GM19395 (cell line): ENCODE measurements at regions not wholly inside any gene's neighbourhood (a gene's known extent, or its start where the extent isn't known, plus 50 kb on each side); places are given as distances from the start of the nearest gene placed in this dataset.
"Not testable (repeated sequence)": the region's sequence is repeated elsewhere in the genome, so short reads cannot be mapped to it uniquely, and the experiment has no call there.

Experiments
- ATAC-seq: cut with Tn5 transposase; IDR thresholded peaks from one replicate; pipeline ENCODE4 v1.9.1; 2021; ENCODE audit warnings: mild to moderate bottlenecking, moderate library complexity; ENCODE audit not compliant: unreplicated experiment

- no peak for ATAC-seq
Observed at GRCh38 chr5:124622851-124623250, 123.6 kb downstream of the ZNF608 start.

GRCh38 chr5:124621279-124621678, 125.2 kb downstream of the ZNF608 start:
- ATAC-seq = no peak

DNA sequence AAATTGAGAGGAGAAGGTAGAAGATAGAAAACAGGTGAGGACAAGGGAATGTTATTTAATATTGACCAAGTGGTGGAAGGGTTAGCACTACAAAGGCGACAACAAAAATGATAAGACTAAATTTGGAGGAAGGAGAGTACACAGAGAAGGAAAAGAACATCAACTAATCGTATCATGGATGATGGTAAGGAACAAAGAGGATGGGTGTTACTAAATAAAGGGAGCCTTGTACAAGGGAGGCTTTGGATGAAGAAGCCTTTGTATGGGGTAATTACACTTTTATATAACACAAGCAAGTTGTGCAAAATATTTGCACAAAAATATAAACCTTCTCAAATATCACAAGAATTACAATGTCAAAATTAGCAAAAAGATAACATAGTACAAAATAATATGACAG, 125.7 kb downstream of the ZNF608 start:
- no peak for ATAC-seq

DNA sequence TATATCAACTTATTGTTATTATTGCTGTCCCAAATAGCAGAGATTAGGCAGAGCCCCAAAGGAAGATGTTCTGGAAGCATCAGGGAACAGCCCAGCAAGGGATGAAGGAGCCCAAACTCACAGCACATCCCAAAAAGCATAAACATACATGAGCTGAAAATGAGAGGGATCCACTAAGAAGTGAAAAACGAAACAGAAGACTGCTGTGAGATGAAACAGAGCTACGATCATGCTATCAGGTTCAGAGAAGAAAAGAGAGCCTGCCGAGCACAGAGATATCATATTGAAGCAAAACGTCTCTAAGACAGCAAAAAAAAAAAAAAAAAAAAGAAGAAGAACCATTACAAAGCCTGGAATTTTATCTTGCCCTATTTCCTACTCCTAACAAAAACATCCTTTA, 127.3 kb downstream of the ZNF608 start:
- ATAC-seq = no peak

GRCh38 chr5:124617787-124618186, 128.7 kb downstream of the ZNF608 start:
- no peak for ATAC-seq

- ATAC-seq = no peak
Observed at GRCh38 chr5:124614836-124615385, 131.5 kb downstream of the ZNF608 start.

DNA sequence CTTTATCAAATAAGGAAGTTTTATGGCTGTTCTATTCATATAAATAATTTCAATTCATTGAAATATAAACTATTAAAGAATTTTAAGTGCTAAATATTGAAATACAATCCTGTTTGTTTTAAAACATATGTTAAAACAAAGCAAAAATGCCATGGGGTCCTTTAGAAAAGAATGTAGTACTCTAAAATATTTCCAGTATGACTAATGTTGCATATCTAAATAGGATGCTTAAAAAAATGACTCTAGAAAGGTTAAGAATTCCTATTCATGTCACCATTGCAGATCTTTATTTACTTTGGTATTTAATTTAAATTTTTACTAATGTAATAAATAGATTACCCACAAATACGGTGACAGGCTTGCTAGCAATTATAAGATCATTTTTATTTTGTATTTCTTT, 132.3 kb downstream of the ZNF608 start:
- no peak for ATAC-seq

DNA sequence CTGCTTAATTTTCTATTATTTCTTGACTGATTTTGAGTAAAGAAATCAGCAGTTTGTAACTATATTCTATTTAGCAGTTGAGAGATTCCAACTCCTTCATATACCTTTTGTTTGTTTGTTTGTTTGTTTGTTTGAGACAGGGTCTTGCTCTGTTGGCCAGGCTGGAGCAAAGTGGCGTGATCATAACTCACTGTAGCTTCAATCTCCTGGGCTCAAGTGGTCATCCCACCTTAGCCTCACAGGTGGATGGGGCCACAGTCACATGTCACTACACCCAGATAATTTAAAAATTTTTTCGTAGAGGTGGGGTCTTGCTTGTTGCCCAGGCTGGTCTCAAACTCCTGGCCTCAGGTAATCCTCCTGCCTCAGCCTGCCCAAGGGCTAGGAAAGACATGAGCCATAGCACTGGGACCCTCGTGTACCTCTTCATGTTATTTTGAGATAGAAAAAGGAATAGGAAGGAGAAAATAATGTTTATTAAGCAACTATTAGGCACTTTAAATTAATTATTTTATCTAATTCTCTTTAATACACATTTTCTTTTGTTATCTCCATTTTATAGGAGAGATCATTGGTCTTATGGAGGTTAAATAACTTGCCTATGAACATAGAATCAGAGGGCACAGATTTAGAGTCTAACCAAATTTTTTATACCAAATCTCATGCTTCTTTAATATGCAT, 133.0 kb downstream of the ZNF608 start:
- ATAC-seq = no peak

DNA sequence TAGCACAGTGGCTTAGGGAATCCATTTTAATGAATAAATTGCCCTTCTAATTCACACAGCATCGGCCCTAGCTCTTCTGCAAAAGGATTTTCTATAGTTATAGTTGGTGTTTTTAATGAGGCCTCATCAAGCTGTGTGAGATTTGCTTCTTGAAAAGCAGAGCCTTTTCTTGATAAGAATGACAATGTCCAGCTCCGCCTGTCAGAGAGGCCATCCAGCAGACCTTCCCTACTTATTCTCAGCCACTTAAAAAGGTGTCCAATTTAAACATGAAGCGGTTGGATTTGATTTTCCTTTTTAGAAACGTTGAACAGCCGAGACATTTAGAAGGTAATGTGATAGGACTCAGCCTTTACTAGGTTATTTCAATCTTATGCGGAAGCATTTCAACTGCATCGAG, 134.4 kb downstream of the ZNF608 start:
- no peak for ATAC-seq

DNA sequence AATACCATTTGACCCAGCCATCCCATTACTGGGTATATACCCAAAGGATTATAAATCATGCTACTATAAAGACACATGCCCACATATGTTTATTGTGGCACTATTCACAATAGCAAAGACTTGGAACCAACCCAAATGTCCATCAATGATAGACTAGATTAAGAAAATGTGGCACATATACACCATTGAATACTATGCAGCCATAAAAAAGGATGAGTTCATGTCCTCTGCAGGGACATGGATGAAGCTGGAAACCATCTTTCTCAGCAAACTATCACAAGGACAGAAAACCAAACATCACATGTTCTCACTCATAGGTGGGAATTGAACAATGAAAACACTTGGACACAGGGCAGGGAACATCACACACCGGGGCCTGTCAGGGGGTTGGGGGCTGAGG, 135.2 kb downstream of the ZNF608 start:
- ATAC-seq = not testable (repeated sequence)

- not testable (repeated sequence) for ATAC-seq
Observed at GRCh38 chr5:124609685-124610084, 136.8 kb downstream of the ZNF608 start.

DNA sequence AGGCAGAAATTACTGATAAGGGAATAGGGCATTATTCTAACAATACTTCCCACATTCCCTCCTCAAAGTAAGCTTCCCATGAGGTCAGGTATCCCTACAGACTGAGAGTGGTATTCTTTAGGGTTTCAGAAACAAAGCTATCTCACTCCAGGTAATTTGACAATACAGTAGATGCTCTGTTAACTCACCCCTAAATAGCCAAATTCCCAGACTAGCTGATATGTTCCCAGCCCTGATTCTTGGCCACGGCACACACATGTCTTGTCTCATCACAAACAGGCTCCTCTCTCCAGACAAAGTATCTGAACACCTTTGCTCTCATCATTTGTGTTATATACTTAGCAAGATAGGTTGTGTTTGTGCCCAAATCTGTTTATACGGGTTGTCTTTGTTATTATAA, 139.9 kb downstream of the ZNF608 start:
- ATAC-seq = no peak

DNA sequence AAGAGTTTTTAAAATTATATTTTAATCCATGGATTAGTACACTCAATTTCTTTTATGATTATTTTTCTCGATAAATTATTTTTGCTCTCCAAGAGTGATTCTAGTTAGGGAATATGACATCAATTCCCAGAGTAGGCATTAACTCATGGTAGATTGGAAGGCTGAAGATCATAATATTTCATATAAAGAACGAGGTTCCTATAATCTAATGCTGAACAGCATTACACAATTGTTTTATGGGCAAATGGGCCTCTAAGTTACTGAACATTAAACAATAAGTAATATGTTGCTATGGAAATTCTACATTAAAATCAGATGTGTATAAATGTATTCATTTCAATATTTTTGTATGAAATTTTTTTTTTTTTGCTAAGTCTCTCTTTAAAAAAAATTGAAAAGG, 140.3 kb downstream of the ZNF608 start:
- no peak for ATAC-seq

- no peak for ATAC-seq
Observed at GRCh38 chr5:124605541-124605940, 140.9 kb downstream of the ZNF608 start.

DNA sequence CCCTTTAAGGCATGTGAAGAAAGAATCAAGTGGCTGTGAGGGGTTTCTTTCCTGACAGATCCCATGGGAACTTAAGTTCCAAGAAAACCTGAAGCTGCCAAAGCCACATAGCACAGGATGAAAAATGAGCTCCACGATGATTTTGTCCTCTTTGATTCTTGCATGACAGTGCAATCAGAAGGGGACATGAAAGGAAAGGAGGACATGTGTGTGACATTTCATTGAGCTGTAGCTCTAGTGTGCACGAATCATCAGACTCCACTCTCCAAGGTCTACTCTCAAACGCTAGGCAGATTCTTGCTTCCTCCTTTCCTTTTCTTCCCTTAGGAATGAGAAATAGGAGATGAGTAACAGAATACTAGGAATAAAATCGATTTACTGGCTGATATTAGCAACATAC, 142.0 kb downstream of the ZNF608 start:
- ATAC-seq = no peak

DNA sequence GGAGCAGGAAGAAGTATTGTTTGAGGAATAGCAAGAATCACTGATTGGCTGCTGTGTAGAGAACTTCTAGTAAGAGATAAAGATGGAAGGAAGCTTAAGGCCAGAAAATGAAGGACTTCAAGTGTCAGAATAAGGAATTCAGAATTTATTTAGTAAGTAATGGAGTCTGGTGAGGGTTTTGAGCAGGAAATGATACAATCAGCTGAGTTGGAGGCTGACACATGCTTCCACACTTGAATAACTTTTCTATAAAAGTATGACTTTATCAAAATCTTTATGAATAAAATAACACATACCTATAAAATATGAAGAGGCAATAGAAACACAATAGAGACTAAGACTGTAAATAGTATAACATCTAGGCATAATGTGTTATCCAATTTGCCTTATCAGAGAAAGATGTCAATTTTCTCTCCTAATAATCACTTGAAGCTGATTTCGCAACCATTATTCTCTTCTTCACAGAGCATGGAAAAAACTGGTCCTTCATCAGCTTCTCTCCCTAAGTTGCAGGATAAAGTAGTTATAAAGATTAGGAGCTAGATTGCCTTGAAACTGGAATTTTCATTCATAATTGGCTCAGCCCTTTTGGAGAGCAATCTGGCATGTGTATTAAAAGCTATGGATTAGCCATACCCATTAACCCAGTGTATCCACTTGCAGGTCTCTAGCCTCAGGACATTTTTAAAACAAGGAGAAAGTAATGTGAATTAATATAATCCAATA, 143.4 kb downstream of the ZNF608 start:
- no peak for ATAC-seq

- ATAC-seq = peak; percentile 85
Observed at GRCh38 chr5:124599028-124599973, 147.1 kb downstream of the ZNF608 start.

DNA sequence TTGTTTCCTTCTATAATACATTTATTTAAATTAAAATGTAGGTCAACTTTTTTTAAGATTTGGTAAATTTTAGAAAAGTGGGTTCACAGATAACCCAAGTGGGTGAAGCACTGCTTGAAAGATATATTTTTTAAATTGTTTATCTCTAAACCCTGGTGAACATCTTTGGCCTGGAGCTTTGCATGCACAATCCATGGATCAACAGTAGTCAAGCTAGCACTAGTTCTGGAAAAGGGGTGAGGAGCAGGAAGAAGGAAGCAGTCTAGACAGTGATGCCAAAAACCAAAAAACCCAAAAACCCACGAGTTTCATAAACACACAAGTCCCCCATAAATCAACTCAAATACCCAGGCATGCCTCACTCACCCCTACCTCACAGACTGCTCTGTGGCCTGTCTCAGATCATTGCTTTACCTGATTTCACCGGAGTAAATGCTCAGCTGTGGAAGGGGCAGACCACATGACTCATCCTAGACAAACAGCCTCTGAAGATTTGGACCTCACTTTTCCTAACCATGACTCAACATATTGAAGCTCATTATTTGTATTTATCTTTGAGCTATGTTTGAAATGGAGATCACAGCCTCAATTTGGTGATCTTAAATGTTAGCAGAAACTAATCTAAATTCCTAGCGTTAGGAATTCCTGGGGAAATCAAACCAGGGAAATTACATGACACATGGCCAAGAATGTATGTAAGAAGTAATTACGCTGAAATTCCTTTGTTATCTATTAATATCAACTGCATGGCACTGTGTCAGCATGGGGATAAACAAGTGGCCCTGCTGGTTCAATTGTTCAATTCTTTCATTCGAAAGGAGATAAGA, 149.6 kb downstream of the ZNF608 start:
- ATAC-seq = no peak

DNA sequence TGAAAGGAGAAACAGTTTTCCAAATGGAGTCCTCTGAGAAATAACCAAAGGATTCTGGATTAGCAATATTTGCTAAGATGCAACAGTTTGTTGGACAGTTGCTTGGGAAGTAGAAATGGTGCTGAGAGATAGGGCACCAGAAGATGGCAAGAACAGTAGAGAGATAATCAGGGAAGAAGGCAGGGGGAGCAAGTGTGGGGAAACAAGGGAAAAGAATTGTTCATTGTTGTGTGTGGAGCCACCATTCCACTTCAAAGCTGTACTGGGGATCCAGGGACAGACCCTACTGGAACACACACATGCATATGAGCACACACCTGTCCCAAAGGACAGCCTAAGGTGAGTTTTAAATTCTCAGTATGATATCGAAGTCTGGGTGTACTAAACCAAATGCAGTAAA, 152.5 kb downstream of the ZNF608 start:
- no peak for ATAC-seq

DNA sequence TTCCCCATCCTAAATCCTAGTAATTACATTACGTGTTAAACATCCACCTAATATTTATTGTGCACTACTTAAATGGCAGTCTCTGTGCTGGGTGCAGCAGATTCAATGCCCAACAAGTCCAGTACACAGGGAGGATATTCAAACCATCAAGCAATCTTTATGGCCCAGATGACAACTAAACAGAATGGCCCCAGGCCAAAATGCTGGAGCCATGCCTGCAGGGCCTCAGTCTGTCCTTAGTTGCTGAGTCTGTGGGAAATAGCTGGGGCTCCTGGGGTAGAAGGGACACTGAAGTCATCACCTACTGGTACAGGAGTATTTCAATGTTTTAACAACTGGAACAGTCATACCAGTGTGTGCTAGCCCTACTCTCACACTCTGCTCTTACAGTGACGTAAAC, 153.5 kb downstream of the ZNF608 start:
- no peak for ATAC-seq
